Testis (tissue), 2 donors: ENCODE measurements at regions not wholly inside any gene's neighbourhood (a gene's known extent, or its start where the extent isn't known, plus 50 kb on each side); places are given as distances from the start of the nearest gene placed in this dataset.

Experiments used
- CTCF ChIP-seq, 3 experiments: fragments of 450-650 bp in 2 of 3; fragments of 200-600 bp in 1 of 3; sonication (generic) in 1 of 3; IDR thresholded peaks; one replicate each; pipeline ENCODE4 v1.5.1; 2016 to 2019; ENCODE audit warnings: antibody characterized with exemption in 3 of 3, mild to moderate bottlenecking in 2 of 3, moderate library complexity in 1 of 3
- POLR2A ChIP-seq: fragments of 450-650 bp; IDR thresholded peaks from one replicate; pipeline ENCODE4 v1.6.1; 2017; ENCODE audit warnings: antibody characterized with exemption, mild to moderate bottlenecking, moderate library complexity

- TF ChIP-seq CTCF (IDR thresholded peaks at IDR 0.05), result no peak
- TF ChIP-seq POLR2A, result no peak
These were observed 90.6 kb upstream of the NUDT4 start for GRCh38 chr12:93287149-93287548.
